GM23248 (cell line): ENCODE measurements at regions not wholly inside any gene's neighbourhood (a gene's known extent, or its start where the extent isn't known, plus 50 kb on each side); places are given as distances from the start of the nearest gene placed in this dataset.

Source experiments
- DNase-seq: peaks from one replicate; pipeline ENCODE4 v3.0.0-alpha.2; 2015
- H2AFZ ChIP-seq: fragments of 200-600 bp; sonication (generic); 2 replicates; pipeline ENCODE4 v1.6.1; 2016; ENCODE audit warnings: antibody characterized with exemption
- H3F3A ChIP-seq: fragments of 200-600 bp; sonication (generic); 2 replicates; pipeline ENCODE4 v1.6.1; 2016; ENCODE audit warnings: mild to moderate bottlenecking, antibody characterized with exemption, mixed run types; ENCODE audit not compliant: insufficient read depth
- H3K27ac ChIP-seq: fragments of 200-600 bp; sonication (generic); 2 replicates; pipeline ENCODE4 v1.5.1; 2016; ENCODE audit warnings: mild to moderate bottlenecking
- H3K27me3 ChIP-seq: fragments of 200-600 bp; sonication (generic); replicated peaks from 2 replicates; pipeline ENCODE4 v1.6.1; 2016; ENCODE audit warnings: mild to moderate bottlenecking; ENCODE audit not compliant: insufficient read depth
- H3K36me3 ChIP-seq: fragments of 200-600 bp; sonication (generic); 2 replicates; pipeline ENCODE4 v1.6.1; 2016; ENCODE audit warnings: low read depth, mild to moderate bottlenecking
- H3K4me1 ChIP-seq: fragments of 200-600 bp; sonication (generic); 2 replicates; pipeline ENCODE4 v1.6.1; 2016; ENCODE audit warnings: mild to moderate bottlenecking; ENCODE audit not compliant: insufficient read depth
- H3K4me2 ChIP-seq: fragments of 200-600 bp; sonication (generic); one replicate; pipeline ENCODE4 v1.6.1; 2016; ENCODE audit warnings: mild to moderate bottlenecking; ENCODE audit not compliant: unreplicated experiment
- H3K4me3 ChIP-seq: fragments of 200-600 bp; sonication (generic); 2 replicates; pipeline ENCODE4 v1.5.1; 2016; ENCODE audit warnings: mild to moderate bottlenecking
- H3K79me2 ChIP-seq: fragments of 200-600 bp; sonication (generic); 2 replicates; pipeline ENCODE4 v1.6.1; 2016; ENCODE audit warnings: mild to moderate bottlenecking; ENCODE audit not compliant: insufficient read depth
- H3K9ac ChIP-seq: fragments of 200-600 bp; sonication (generic); 2 replicates; pipeline ENCODE4 v1.6.1; 2016; ENCODE audit warnings: mild to moderate bottlenecking
- H3K9me2 ChIP-seq: fragments of 200-600 bp; sonication (generic); 2 replicates; pipeline ENCODE4 v1.6.1; 2016; ENCODE audit warnings: mixed run types, mild to moderate bottlenecking, moderate library complexity; ENCODE audit not compliant: insufficient read depth
- H3K9me3 ChIP-seq: fragments of 200-600 bp; sonication (generic); one replicate; pipeline ENCODE4 v1.6.1; 2017; ENCODE audit warnings: low read depth
- H4K20me1 ChIP-seq: fragments of 200-600 bp; sonication (generic); 2 replicates; pipeline ENCODE4 v1.6.0; 2016; ENCODE audit not compliant: insufficient read depth
- EZH2 ChIP-seq: fragments of 200-600 bp; sonication (generic); IDR thresholded peaks from 2 replicates; pipeline ENCODE4 v1.6.1; 2018; ENCODE audit warnings: antibody characterized with exemption, mild to moderate bottlenecking; ENCODE audit not compliant: insufficient read depth, poor library complexity, severe bottlenecking
- EZH2phosphoT487 ChIP-seq: fragments of 200-600 bp; sonication (generic); IDR thresholded peaks from 2 replicates; pipeline ENCODE4 v1.6.1; 2018; ENCODE audit warnings: antibody characterized with exemption, moderate library complexity, mild to moderate bottlenecking, low read depth; ENCODE audit not compliant: insufficient read depth
- WGBS, 2 experiments: methylation state at CpG; one replicate each; pipeline ENCODE4 v1.1.6; 2015 to 2017; ENCODE audit warnings: low lambda C conversion rate in 2 of 2, low coverage in 1 of 2; ENCODE audit errors: missing lambda C conversion rate in 2 of 2; 5-methylcytosine and 5-hydroxymethylcytosine counted together
- in situ Hi-C: fragments of 300-500 bp; cut with MboI; formaldehyde crosslinking; loops from 2 replicates; pipeline ENCODE4 v1.15.0; 2020

GRCh38 chr13:73171271-73171682 lies 112.5 kb downstream of the KLF5 start:
- no peaks in the 10 kb centered on the region for H3K9me2 ChIP-seq
- H3K4me3 ChIP-seq: no peak overlapping the region
- H3K4me2 ChIP-seq: no peak overlapping the region
- in situ Hi-C loops: no loop called here
- no peak for DNase-seq
- H2AFZ ChIP-seq: 0 out of 2 replicates have a peak overlapping the region, but pooled peaks have one; percentile 2
- WGBS, 2 experiments: 79 to 86% methylated on average over 5 of the region's 5 CpGs
- no peak overlapping the region for H3K9ac ChIP-seq
- peaks cover 10% of the 10 kb centered on the region for H3K4me1 ChIP-seq
- H3F3A ChIP-seq: no peaks in the 10 kb centered on the region
- no peaks in the 10 kb centered on the region for H3K27me3 ChIP-seq
- H3K79me2 ChIP-seq: no peaks in the 10 kb centered on the region
- no peaks in the 10 kb centered on the region for H3K36me3 ChIP-seq
- H3K27ac ChIP-seq: no peak overlapping the region
- no peak for TF ChIP-seq EZH2
- TF ChIP-seq EZH2phosphoT487: no peak
- no peaks in the 10 kb centered on the region for H3K9me3 ChIP-seq
- H4K20me1 ChIP-seq: no peaks in the 10 kb centered on the region

GRCh38 chr13:73169971-73170370 lies 111.2 kb downstream of the KLF5 start:
- Histone ChIP-seq H3K9ac (no peak overlapping the region), H3F3A (no peaks in the 10 kb centered on the region), H3K27me3 (no peaks in the 10 kb centered on the region), H3K4me2 (no peak overlapping the region), H4K20me1 (no peaks in the 10 kb centered on the region), H3K36me3 (no peaks in the 10 kb centered on the region), H2AFZ (no peak overlapping the region), H3K9me3 (no peaks in the 10 kb centered on the region), H3K9me2 (no peaks in the 10 kb centered on the region), H3K79me2 (no peaks in the 10 kb centered on the region), H3K27ac (no peak overlapping the region), H3K4me3 (no peak overlapping the region), H3K4me1 (peaks cover 10% of the 10 kb centered on the region)
- in situ Hi-C loops: no loop called here
- TF ChIP-seq EZH2 (no peak), EZH2phosphoT487 (no peak)
- WGBS, 2 experiments: 26 to 35% methylated on average over 2 of the region's 2 CpGs
- DNase-seq: no peak

GRCh38 chr13:73168953-73169401 lies 110.2 kb downstream of the KLF5 start:
- Histone ChIP-seq H3K79me2 (no peaks in the 10 kb centered on the region), H3K27me3 (no peaks in the 10 kb centered on the region), H3K27ac (no peak overlapping the region), H4K20me1 (no peaks in the 10 kb centered on the region), H3K4me2 (no peak overlapping the region), H3K9me3 (no peaks in the 10 kb centered on the region), H3F3A (no peaks in the 10 kb centered on the region), H3K4me3 (no peak overlapping the region), H2AFZ (0 out of 2 replicates have a peak overlapping the region, but pooled peaks have one; percentile 5), H3K9me2 (no peaks in the 10 kb centered on the region), H3K4me1 (peaks cover 10% of the 10 kb centered on the region), H3K36me3 (no peaks in the 10 kb centered on the region), H3K9ac (no peak overlapping the region)
- DNase-seq: peak; percentile 13
- in situ Hi-C loops: no loop called here
- TF ChIP-seq EZH2phosphoT487: no peak
- TF ChIP-seq EZH2: no peak
- WGBS, 2 experiments: 67 to 71% methylated on average over 8 of the region's 8 CpGs

GRCh38 chr13:73168226-73168952 lies 109.6 kb downstream of the KLF5 start:
- no peak for TF ChIP-seq EZH2
- no peak for TF ChIP-seq EZH2phosphoT487
- no peak overlapping the region for H3K9ac ChIP-seq
- 54 to 60% methylated on average over 1 of the region's 1 CpG for WGBS, 2 experiments
- no peaks in the 10 kb centered on the region for H3K36me3 ChIP-seq
- H3F3A ChIP-seq: no peaks in the 10 kb centered on the region
- no peak overlapping the region for H3K4me2 ChIP-seq
- H3K9me2 ChIP-seq: no peaks in the 10 kb centered on the region
- no peaks in the 10 kb centered on the region for H3K79me2 ChIP-seq
- H3K4me3 ChIP-seq: no peak overlapping the region
- H3K27ac ChIP-seq: no peak overlapping the region
- no peaks in the 10 kb centered on the region for H3K9me3 ChIP-seq
- in situ Hi-C loops: no loop called here
- H3K27me3 ChIP-seq: no peaks in the 10 kb centered on the region
- no peaks in the 10 kb centered on the region for H4K20me1 ChIP-seq
- H2AFZ ChIP-seq: 0 out of 2 replicates have a peak overlapping the region, but pooled peaks have one; percentile 5
- peaks cover 10% of the 10 kb centered on the region for H3K4me1 ChIP-seq
- DNase-seq: peak; percentile 59
